SU-DHL-6 (cell line): ENCODE measurements at regions not wholly inside any gene's neighbourhood (a gene's known extent, or its start where the extent isn't known, plus 50 kb on each side); places are given as distances from the start of the nearest gene placed in this dataset.

Experiments
- H2AFZ ChIP-seq: fragments of 200-600 bp; sonication (generic); 2 replicates; pipeline ENCODE4 v1.6.1; 2014; ENCODE audit warnings: low read depth, mild to moderate bottlenecking, moderate library complexity, mixed read lengths, antibody characterized with exemption, low read length; ENCODE audit not compliant: severe bottlenecking
- H3F3A ChIP-seq: fragments of 200-600 bp; shearing (Covaris generic); 2 replicates; pipeline ENCODE4 v1.6.0; 2016; ENCODE audit warnings: antibody characterized with exemption, mild to moderate bottlenecking; ENCODE audit not compliant: insufficient read depth
- H3K27ac ChIP-seq: fragments of 200-600 bp; sonication (generic); 2 replicates; pipeline ENCODE4 v1.5.1; 2016; ENCODE audit warnings: low read depth, mild to moderate bottlenecking, low read length, moderate library complexity, mixed read lengths
- H3K27me3 ChIP-seq: fragments of 200-600 bp; sonication (generic), shearing (Covaris generic); 2 replicates; pipeline ENCODE4 v1.6.0; 2014; ENCODE audit warnings: mild to moderate bottlenecking, low read length
- H3K36me3 ChIP-seq: fragments of 200-600 bp; sonication (generic); 2 replicates; pipeline ENCODE4 v1.6.1; 2014; ENCODE audit warnings: mild to moderate bottlenecking, low read length, mixed read lengths
- H3K4me2 ChIP-seq: fragments of 300-600, 200-600 bp; shearing (Covaris generic), sonication (generic); 2 replicates; pipeline ENCODE4 v1.6.0; 2014; ENCODE audit warnings: low read length, low read depth, mild to moderate bottlenecking; ENCODE audit not compliant: poor library complexity, severe bottlenecking
- H3K4me3 ChIP-seq: fragments of 200-600 bp; sonication (generic); 2 replicates; pipeline ENCODE4 v1.5.1; 2014; ENCODE audit warnings: antibody characterized with exemption, low read length, mild to moderate bottlenecking, mixed read lengths; ENCODE audit not compliant: insufficient read depth, poor library complexity, severe bottlenecking
- H3K79me2 ChIP-seq: fragments of 200-600 bp; sonication (generic); 2 replicates; pipeline ENCODE4 v1.6.1; 2014; ENCODE audit warnings: mild to moderate bottlenecking, low read length, moderate library complexity; ENCODE audit not compliant: insufficient read depth
- H3K9ac ChIP-seq: fragments of 200-600 bp; sonication (generic); 2 replicates; pipeline ENCODE4 v1.7.0; 2014; ENCODE audit warnings: mild to moderate bottlenecking, low read length
- H3K9me2 ChIP-seq: fragments of 200-600 bp; sonication (generic); replicated peaks from 2 replicates; pipeline ENCODE4 v1.6.1; 2014; ENCODE audit warnings: low read length; ENCODE audit not compliant: insufficient read depth
- H3K9me3 ChIP-seq: fragments of 200-600 bp; sonication (generic); 2 replicates; pipeline ENCODE4 v1.6.1; 2014; ENCODE audit warnings: low read length, mixed read lengths; ENCODE audit not compliant: insufficient read depth
- H4K20me1 ChIP-seq: fragments of 200-600 bp; sonication (generic); 2 replicates; pipeline ENCODE4 v1.6.1; 2014; ENCODE audit warnings: low read depth, mild to moderate bottlenecking, antibody characterized with exemption, low read length, moderate library complexity, mixed read lengths
- EZH2phosphoT487 ChIP-seq: fragments of 200-600 bp; sonication (generic), shearing (Covaris generic); conservative IDR thresholded peaks from 2 replicates; pipeline ENCODE4 v1.6.1; 2018; ENCODE audit warnings: mild to moderate bottlenecking, antibody characterized with exemption, low read length, moderate library complexity, mixed read lengths
- TF ChIP-seq, protein P1 (sequence below): fragments of 200-600 bp; sonication (generic); IDR thresholded peaks from one replicate; pipeline ENCODE4 v1.5.1; 2017; ENCODE audit warnings: antibody characterized with exemption, mild to moderate bottlenecking, low read length, moderate library complexity; ENCODE audit not compliant: insufficient read depth, poor library complexity, severe bottlenecking

- no peaks in the 10 kb centered on the region for H4K20me1 ChIP-seq
- H3K36me3 ChIP-seq: no peaks in the 10 kb centered on the region
- no peak overlapping the region for H3K9ac ChIP-seq
- no peaks in the 10 kb centered on the region for H3K27me3 ChIP-seq
- H3K79me2 ChIP-seq: no peaks in the 10 kb centered on the region
- no peak overlapping the region for H3K4me2 ChIP-seq
- TF ChIP-seq, protein P1, sequence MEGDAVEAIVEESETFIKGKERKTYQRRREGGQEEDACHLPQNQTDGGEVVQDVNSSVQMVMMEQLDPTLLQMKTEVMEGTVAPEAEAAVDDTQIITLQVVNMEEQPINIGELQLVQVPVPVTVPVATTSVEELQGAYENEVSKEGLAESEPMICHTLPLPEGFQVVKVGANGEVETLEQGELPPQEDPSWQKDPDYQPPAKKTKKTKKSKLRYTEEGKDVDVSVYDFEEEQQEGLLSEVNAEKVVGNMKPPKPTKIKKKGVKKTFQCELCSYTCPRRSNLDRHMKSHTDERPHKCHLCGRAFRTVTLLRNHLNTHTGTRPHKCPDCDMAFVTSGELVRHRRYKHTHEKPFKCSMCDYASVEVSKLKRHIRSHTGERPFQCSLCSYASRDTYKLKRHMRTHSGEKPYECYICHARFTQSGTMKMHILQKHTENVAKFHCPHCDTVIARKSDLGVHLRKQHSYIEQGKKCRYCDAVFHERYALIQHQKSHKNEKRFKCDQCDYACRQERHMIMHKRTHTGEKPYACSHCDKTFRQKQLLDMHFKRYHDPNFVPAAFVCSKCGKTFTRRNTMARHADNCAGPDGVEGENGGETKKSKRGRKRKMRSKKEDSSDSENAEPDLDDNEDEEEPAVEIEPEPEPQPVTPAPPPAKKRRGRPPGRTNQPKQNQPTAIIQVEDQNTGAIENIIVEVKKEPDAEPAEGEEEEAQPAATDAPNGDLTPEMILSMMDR: no peak
- no peak for TF ChIP-seq EZH2phosphoT487
- no peaks in the 10 kb centered on the region for H3K9me3 ChIP-seq
- no peak overlapping the region for H3K4me3 ChIP-seq
- H2AFZ ChIP-seq: no peak overlapping the region
- H3K9me2 ChIP-seq: no peaks in the 10 kb centered on the region
- H3F3A ChIP-seq: no peaks in the 10 kb centered on the region
- H3K27ac ChIP-seq: no peak overlapping the region
Measured at GRCh38 chr1:29448456-29449235, 212.3 kb downstream of the PTPRU start.

GRCh38 chr1:29447368-29447767 is 211.0 kb downstream of the PTPRU start:
- Histone ChIP-seq H3K79me2 (no peaks in the 10 kb centered on the region), H3K9me2 (no peaks in the 10 kb centered on the region), H3K4me2 (no peak overlapping the region), H3F3A (no peaks in the 10 kb centered on the region), H3K36me3 (no peaks in the 10 kb centered on the region), H3K4me3 (no peak overlapping the region), H3K9ac (no peak overlapping the region), H2AFZ (no peak overlapping the region), H3K9me3 (no peaks in the 10 kb centered on the region), H3K27ac (no peak overlapping the region), H3K27me3 (no peaks in the 10 kb centered on the region), H4K20me1 (no peaks in the 10 kb centered on the region)
- TF ChIP-seq, protein P1: no peak
- no peak for TF ChIP-seq EZH2phosphoT487

- Histone ChIP-seq H4K20me1 (no peaks in the 10 kb centered on the region), H3K27me3 (no peaks in the 10 kb centered on the region), H3K9me2 (no peaks in the 10 kb centered on the region), H3K4me2 (no peak overlapping the region), H3F3A (no peaks in the 10 kb centered on the region), H3K4me3 (no peak overlapping the region), H3K9me3 (no peaks in the 10 kb centered on the region), H3K27ac (no peak overlapping the region), H2AFZ (no peak overlapping the region), H3K36me3 (no peaks in the 10 kb centered on the region), H3K9ac (no peak overlapping the region), H3K79me2 (no peaks in the 10 kb centered on the region)
- no peak for TF ChIP-seq EZH2phosphoT487
- TF ChIP-seq, protein P1: no peak
Measured at GRCh38 chr1:29444782-29445729, 208.7 kb downstream of the PTPRU start.
